ENCODE measurements at regions not wholly inside any gene's neighbourhood (a gene's known extent, or its start where the extent isn't known, plus 50 kb on each side); places are given as distances from the start of the nearest gene placed in this dataset.

DNA sequence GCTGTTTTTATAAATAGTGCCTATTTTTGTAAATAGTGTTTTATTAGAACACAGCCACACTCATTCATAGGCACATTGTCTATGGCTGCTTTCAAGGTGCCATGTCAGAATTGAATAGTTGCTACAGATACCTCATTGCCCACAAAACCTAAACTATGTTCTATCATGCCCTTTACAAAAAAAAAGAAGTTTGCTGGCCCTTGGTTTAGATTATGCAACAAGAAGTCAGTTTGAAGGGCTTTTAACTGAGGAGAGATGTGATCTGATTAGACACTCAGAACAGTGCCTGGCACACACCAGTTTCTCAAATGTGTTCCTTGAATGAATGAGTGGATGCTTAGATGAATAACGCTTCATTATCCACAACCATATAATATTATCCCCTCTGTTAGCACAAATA lies 366.1 kb downstream of the MAFB start (continued):
- TF ChIP-seq, protein P1, sequence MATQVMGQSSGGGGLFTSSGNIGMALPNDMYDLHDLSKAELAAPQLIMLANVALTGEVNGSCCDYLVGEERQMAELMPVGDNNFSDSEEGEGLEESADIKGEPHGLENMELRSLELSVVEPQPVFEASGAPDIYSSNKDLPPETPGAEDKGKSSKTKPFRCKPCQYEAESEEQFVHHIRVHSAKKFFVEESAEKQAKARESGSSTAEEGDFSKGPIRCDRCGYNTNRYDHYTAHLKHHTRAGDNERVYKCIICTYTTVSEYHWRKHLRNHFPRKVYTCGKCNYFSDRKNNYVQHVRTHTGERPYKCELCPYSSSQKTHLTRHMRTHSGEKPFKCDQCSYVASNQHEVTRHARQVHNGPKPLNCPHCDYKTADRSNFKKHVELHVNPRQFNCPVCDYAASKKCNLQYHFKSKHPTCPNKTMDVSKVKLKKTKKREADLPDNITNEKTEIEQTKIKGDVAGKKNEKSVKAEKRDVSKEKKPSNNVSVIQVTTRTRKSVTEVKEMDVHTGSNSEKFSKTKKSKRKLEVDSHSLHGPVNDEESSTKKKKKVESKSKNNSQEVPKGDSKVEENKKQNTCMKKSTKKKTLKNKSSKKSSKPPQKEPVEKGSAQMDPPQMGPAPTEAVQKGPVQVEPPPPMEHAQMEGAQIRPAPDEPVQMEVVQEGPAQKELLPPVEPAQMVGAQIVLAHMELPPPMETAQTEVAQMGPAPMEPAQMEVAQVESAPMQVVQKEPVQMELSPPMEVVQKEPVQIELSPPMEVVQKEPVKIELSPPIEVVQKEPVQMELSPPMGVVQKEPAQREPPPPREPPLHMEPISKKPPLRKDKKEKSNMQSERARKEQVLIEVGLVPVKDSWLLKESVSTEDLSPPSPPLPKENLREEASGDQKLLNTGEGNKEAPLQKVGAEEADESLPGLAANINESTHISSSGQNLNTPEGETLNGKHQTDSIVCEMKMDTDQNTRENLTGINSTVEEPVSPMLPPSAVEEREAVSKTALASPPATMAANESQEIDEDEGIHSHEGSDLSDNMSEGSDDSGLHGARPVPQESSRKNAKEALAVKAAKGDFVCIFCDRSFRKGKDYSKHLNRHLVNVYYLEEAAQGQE (IDR thresholded peaks at IDR 0.05; ENCODE audit: unreplicated experiment) = no peak
- TF ChIP-seq ZNF114 (CRISPR knock-in tag; IDR thresholded peaks at IDR 0.05) = no peak
- no peak for TF ChIP-seq CREB1 (CRISPR knock-in tag; IDR thresholded peaks at IDR 0.05; ENCODE audit: low read depth)
- TF ChIP-seq NANOG (IDR thresholded peaks at IDR 0.05; ENCODE audit: borderline replicate concordance) = no peak
- TF ChIP-seq EZH2 (IDR thresholded peaks at IDR 0.05; ENCODE audit: low read depth, unreplicated experiment) = no peak
- TF ChIP-seq EZH2phosphoT487 (IDR thresholded peaks at IDR 0.05; ENCODE audit: unreplicated experiment) = no peak

DNA sequence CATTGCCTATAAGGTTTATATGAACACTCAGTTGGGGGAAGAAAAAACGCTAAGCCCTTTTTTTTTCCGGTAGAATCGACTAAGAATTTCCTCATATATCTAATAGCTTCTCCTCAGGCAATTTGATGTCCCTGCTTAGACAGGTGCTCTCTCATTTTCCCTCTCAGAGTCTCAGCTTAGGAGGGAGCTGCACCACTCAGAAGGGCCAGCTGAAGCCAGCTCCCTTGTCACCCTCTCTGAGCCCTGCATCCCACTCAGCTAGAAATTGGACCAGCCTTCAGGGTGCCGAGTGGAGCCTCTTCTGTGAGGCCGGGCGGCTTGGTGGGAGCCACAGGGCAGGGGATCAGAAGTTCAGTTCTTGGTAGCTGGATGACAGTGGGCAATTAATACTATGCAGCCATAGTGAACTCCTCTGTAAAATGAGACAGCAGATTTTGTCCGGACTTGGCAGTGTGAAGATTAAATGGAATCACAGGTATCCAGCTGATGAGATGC lies 368.5 kb downstream of the MAFB start:
- no peak overlapping the region for H3K4me3 Mint-ChIP-seq
- no peak overlapping the region for H3K27ac Mint-ChIP-seq
- Histone ChIP-seq H3K27ac (ENCODE audit: low read depth) (no peak overlapping the region), H3K4me2 (no peak overlapping the region), H3K36me3 (ENCODE audit: insufficient read depth) (no peaks in the 10 kb centered on the region), H3K27me3 (ENCODE audit: insufficient read depth) (no peaks in the 10 kb centered on the region), H4K20me1 (replicated peaks; ENCODE audit: insufficient read depth) (no peaks in the 10 kb centered on the region), H3K4me3 (no peak overlapping the region), H2AFZ (0 out of 2 replicates have a peak overlapping the region, but pooled peaks have one; percentile 63), H3F3A (replicated peaks; ENCODE audit: low read depth) (no peaks in the 10 kb centered on the region), H3K4me1 (ENCODE audit: insufficient read depth) (no peaks in the 10 kb centered on the region), H3K9me2 (ENCODE audit: insufficient read depth) (peaks cover 10% of the 10 kb centered on the region; the same call in 1 of the 2 replicates), H3K79me2 (replicated peaks; ENCODE audit: insufficient read depth) (no peaks in the 10 kb centered on the region)
- no peaks in the 10 kb centered on the region for H3K9me3 Mint-ChIP-seq
- peaks cover 23% of the 10 kb centered on the region for H3K4me1 Mint-ChIP-seq
- H3K36me3 Mint-ChIP-seq (ENCODE audit: low read depth) = no peaks in the 10 kb centered on the region
- DNase-seq (ENCODE audit: low spot score) (no peak), ATAC-seq (no peak)
- H3K27me3 Mint-ChIP-seq (ENCODE audit: insufficient read depth, low read depth, poor library complexity) = peaks cover 6% of the 10 kb centered on the region
- TF ChIP-seq, protein P2, sequence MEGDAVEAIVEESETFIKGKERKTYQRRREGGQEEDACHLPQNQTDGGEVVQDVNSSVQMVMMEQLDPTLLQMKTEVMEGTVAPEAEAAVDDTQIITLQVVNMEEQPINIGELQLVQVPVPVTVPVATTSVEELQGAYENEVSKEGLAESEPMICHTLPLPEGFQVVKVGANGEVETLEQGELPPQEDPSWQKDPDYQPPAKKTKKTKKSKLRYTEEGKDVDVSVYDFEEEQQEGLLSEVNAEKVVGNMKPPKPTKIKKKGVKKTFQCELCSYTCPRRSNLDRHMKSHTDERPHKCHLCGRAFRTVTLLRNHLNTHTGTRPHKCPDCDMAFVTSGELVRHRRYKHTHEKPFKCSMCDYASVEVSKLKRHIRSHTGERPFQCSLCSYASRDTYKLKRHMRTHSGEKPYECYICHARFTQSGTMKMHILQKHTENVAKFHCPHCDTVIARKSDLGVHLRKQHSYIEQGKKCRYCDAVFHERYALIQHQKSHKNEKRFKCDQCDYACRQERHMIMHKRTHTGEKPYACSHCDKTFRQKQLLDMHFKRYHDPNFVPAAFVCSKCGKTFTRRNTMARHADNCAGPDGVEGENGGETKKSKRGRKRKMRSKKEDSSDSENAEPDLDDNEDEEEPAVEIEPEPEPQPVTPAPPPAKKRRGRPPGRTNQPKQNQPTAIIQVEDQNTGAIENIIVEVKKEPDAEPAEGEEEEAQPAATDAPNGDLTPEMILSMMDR (conservative IDR thresholded peaks at IDR 0.05; ENCODE audit: low read depth in 2 of 2) = no peak
- TF ChIP-seq STAT1 (IDR thresholded peaks at IDR 0.05; ENCODE audit: unreplicated experiment) (no peak), ZNF114 (CRISPR knock-in tag; IDR thresholded peaks at IDR 0.05) (no peak), EZH2phosphoT487 (IDR thresholded peaks at IDR 0.05; ENCODE audit: unreplicated experiment) (no peak), CREB1 (CRISPR knock-in tag; IDR thresholded peaks at IDR 0.05; ENCODE audit: low read depth) (no peak)
- TF ChIP-seq, protein P3, sequence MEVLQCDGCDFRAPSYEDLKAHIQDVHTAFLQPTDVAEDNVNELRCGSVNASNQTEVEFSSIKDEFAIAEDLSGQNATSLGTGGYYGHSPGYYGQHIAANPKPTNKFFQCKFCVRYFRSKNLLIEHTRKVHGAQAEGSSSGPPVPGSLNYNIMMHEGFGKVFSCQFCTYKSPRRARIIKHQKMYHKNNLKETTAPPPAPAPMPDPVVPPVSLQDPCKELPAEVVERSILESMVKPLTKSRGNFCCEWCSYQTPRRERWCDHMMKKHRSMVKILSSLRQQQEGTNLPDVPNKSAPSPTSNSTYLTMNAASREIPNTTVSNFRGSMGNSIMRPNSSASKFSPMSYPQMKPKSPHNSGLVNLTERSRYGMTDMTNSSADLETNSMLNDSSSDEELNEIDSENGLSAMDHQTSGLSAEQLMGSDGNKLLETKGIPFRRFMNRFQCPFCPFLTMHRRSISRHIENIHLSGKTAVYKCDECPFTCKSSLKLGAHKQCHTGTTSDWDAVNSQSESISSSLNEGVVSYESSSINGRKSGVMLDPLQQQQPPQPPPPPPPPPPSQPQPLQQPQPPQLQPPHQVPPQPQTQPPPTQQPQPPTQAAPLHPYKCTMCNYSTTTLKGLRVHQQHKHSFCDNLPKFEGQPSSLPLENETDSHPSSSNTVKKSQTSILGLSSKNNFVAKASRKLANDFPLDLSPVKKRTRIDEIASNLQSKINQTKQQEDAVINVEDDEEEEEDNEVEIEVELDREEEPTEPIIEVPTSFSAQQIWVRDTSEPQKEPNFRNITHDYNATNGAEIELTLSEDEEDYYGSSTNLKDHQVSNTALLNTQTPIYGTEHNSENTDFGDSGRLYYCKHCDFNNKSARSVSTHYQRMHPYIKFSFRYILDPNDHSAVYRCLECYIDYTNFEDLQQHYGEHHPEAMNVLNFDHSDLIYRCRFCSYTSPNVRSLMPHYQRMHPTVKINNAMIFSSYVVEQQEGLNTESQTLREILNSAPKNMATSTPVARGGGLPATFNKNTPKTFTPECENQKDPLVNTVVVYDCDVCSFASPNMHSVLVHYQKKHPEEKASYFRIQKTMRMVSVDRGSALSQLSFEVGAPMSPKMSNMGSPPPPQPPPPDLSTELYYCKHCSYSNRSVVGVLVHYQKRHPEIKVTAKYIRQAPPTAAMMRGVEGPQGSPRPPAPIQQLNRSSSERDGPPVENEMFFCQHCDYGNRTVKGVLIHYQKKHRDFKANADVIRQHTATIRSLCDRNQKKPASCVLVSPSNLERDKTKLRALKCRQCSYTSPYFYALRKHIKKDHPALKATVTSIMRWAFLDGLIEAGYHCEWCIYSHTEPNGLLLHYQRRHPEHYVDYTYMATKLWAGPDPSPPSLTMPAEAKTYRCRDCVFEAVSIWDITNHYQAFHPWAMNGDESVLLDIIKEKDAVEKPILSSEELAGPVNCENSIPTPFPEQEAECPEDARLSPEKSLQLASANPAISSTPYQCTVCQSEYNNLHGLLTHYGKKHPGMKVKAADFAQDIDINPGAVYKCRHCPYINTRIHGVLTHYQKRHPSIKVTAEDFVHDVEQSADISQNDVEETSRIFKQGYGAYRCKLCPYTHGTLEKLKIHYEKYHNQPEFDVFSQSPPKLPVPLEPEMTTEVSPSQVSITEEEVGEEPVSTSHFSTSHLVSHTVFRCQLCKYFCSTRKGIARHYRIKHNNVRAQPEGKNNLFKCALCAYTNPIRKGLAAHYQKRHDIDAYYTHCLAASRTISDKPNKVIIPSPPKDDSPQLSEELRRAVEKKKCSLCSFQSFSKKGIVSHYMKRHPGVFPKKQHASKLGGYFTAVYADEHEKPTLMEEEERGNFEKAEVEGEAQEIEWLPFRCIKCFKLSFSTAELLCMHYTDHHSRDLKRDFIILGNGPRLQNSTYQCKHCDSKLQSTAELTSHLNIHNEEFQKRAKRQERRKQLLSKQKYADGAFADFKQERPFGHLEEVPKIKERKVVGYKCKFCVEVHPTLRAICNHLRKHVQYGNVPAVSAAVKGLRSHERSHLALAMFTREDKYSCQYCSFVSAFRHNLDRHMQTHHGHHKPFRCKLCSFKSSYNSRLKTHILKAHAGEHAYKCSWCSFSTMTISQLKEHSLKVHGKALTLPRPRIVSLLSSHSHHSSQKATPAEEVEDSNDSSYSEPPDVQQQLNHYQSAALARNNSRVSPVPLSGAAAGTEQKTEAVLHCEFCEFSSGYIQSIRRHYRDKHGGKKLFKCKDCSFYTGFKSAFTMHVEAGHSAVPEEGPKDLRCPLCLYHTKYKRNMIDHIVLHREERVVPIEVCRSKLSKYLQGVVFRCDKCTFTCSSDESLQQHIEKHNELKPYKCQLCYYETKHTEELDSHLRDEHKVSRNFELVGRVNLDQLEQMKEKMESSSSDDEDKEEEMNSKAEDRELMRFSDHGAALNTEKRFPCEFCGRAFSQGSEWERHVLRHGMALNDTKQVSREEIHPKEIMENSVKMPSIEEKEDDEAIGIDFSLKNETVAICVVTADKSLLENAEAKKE (CRISPR knock-in tag; IDR thresholded peaks at IDR 0.05) = no peak
- TF ChIP-seq, protein P1 (IDR thresholded peaks at IDR 0.05; ENCODE audit: unreplicated experiment) = no peak
